ENCODE measurements at regions not wholly inside any gene's neighbourhood (a gene's known extent, or its start where the extent isn't known, plus 50 kb on each side); places are given as distances from the start of the nearest gene placed in this dataset.

DNA sequence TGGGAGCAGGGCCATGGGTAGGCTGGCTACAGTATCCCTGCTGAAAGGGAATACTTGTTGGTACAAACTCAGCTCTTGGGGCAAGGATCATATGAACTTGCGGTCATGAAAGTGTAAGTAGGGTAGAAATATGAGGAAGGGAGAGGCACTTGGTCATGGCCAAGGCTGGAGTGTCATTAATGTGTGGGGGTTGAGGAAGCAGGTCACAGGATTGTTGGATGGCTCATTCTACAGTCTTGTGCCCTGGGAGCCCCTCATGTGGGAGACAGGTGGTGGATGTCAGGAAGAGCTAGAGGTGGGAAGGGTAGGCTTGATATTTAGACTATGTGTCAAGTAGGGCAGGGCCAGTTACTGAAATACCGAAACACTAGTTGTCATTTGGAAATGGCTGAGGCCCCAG is 95.5 kb downstream of the RRM1 start:
- Histone ChIP-seq H4K91ac (ENCODE audit: insufficient read length, low read depth, low read length) (no peak overlapping the region), H4K5ac (ENCODE audit: insufficient read length, low read depth, low read length) (no peak overlapping the region), H3K27ac (ENCODE audit: insufficient read length, low read depth, low read length) (no peak overlapping the region), H2AK5ac (ENCODE audit: insufficient read length, low read length) (no peak overlapping the region), H3K9me3 (ENCODE audit: control insufficient read depth, low read depth, low read length) (no peaks in the 10 kb centered on the region), H3K79me1 (ENCODE audit: insufficient read depth, low read depth, low read length, poor library complexity, severe bottlenecking) (no peaks in the 10 kb centered on the region), H4K20me1 (ENCODE audit: control insufficient read depth, insufficient read depth, insufficient read length) (no peaks in the 10 kb centered on the region), H3K9ac (ENCODE audit: extremely low read depth, insufficient read length, low read length) (no peak overlapping the region), H3K14ac (ENCODE audit: insufficient read depth, low read length) (no peak overlapping the region), H2AFZ (ENCODE audit: low read length) (no peak overlapping the region), H3K23ac (ENCODE audit: insufficient read length, low read depth, low read length) (no peak overlapping the region), H2BK12ac (ENCODE audit: insufficient read length, low read depth, low read length) (no peak overlapping the region), H3K4me1 (ENCODE audit: insufficient read depth, low read length) (no peaks in the 10 kb centered on the region), H3K56ac (ENCODE audit: insufficient read length, low read depth, low read length) (no peak overlapping the region), H3K79me2 (ENCODE audit: insufficient read depth, low read length) (no peaks in the 10 kb centered on the region), H3K27me3 (ENCODE audit: insufficient read depth, low read length) (peaks cover 2% of the 10 kb centered on the region; the same call in 1 of the 2 replicates), H3K23me2 (ENCODE audit: insufficient read length, low read depth, low read length, poor library complexity, severe bottlenecking) (no peaks in the 10 kb centered on the region), H4K8ac (replicated peaks; ENCODE audit: insufficient read length, low read depth, low read length) (no peak overlapping the region), H2BK20ac (ENCODE audit: low read depth, low read length, poor library complexity, severe bottlenecking) (no peak overlapping the region), H3K4me2 (ENCODE audit: insufficient read depth, insufficient read length, low read length) (no peak overlapping the region), H3T11ph (ENCODE audit: low read length) (no peak overlapping the region), H2BK120ac (ENCODE audit: low read depth, low read length, poor library complexity, severe bottlenecking) (no peak overlapping the region), H3K4ac (ENCODE audit: low read depth, low read length) (no peak overlapping the region), H2BK15ac (ENCODE audit: low read depth, low read length) (no peak overlapping the region), H2BK5ac (ENCODE audit: insufficient read length, low read length) (no peak overlapping the region), H3K18ac (ENCODE audit: insufficient read length, low read depth, low read length) (no peak overlapping the region)
- H3K27ac Mint-ChIP-seq = no peak overlapping the region
- WGBS (ENCODE audit: extremely low coverage, insufficient read length, low lambda C conversion rate) = no CpG with 5 or more reads among the region's 2 CpGs
- peaks cover 23% of the 10 kb centered on the region for H3K27me3 Mint-ChIP-seq (ENCODE audit: low read depth)
- H3K36me3 Mint-ChIP-seq (ENCODE audit: insufficient read depth in 1 of 3, low read depth in 3 of 3) = no peaks in the 10 kb centered on the region
- TF ChIP-seq, protein P1, sequence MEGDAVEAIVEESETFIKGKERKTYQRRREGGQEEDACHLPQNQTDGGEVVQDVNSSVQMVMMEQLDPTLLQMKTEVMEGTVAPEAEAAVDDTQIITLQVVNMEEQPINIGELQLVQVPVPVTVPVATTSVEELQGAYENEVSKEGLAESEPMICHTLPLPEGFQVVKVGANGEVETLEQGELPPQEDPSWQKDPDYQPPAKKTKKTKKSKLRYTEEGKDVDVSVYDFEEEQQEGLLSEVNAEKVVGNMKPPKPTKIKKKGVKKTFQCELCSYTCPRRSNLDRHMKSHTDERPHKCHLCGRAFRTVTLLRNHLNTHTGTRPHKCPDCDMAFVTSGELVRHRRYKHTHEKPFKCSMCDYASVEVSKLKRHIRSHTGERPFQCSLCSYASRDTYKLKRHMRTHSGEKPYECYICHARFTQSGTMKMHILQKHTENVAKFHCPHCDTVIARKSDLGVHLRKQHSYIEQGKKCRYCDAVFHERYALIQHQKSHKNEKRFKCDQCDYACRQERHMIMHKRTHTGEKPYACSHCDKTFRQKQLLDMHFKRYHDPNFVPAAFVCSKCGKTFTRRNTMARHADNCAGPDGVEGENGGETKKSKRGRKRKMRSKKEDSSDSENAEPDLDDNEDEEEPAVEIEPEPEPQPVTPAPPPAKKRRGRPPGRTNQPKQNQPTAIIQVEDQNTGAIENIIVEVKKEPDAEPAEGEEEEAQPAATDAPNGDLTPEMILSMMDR (conservative IDR thresholded peaks at IDR 0.05) = no peak
- H3K4me1 Mint-ChIP-seq = peaks cover 0 to 5% of the 10 kb centered on the region in 2 experiments; a peak in 2 of 4 replicates
- DNase-seq = no peak
- no peak overlapping the region for H3K4me3 Mint-ChIP-seq
- no peaks in the 10 kb centered on the region for H3K9me3 Mint-ChIP-seq
